NB4 (cell line): ENCODE measurements at regions not wholly inside any gene's neighbourhood (a gene's known extent, or its start where the extent isn't known, plus 50 kb on each side); places are given as distances from the start of the nearest gene placed in this dataset.

Source experiments
- CTCF ChIP-seq: IDR thresholded peaks from one replicate; pipeline ENCODE4 v1.5.1; 2012; ENCODE audit warnings: low read depth, low read length
- MAX ChIP-seq: IDR thresholded peaks from 2 replicates; pipeline ENCODE4 v1.6.1; 2011; ENCODE audit warnings: low read depth, low read length
- MYC ChIP-seq: IDR thresholded peaks from 2 replicates; pipeline ENCODE4 v1.6.1; 2011; ENCODE audit warnings: low read depth, low read length
- POLR2A ChIP-seq: IDR thresholded peaks from 2 replicates; pipeline ENCODE4 v1.6.1; 2011; ENCODE audit warnings: mild to moderate bottlenecking; ENCODE audit not compliant: insufficient read length; ENCODE audit errors: extremely low read depth

GRCh38 chr12:23139026-23139425, 514.1 kb downstream of the ETNK1 start:
- TF ChIP-seq CTCF (no peak), POLR2A (no peak), MAX (no peak), MYC (no peak)
